ENCODE measurements at regions not wholly inside any gene's neighbourhood (a gene's known extent, or its start where the extent isn't known, plus 50 kb on each side); places are given as distances from the start of the nearest gene placed in this dataset.

GRCh38 chr10:10612151-10612550, 405.5 kb upstream of the CELF2 start:
- TF ChIP-seq SUZ12 (IDR thresholded peaks at IDR 0.05; ENCODE audit: extremely low read depth, insufficient read depth, insufficient read length) (no peak), YY1 (IDR thresholded peaks at IDR 0.05; ENCODE audit: insufficient read depth, insufficient read length) (no peak), ZNF274 (IDR thresholded peaks at IDR 0.05; ENCODE audit: low read depth, low read length) (no peak)
- DNase-seq (ENCODE audit: low read depth, low spot score), result no peak
- Histone ChIP-seq H3K27me3 (ENCODE audit: insufficient read depth, insufficient read length) (no peaks in the 10 kb centered on the region), H3K36me3 (ENCODE audit: insufficient read depth, insufficient read length, low read length) (no peaks in the 10 kb centered on the region), H3K4me1 (ENCODE audit: insufficient read depth, insufficient read length) (no peaks in the 10 kb centered on the region), H3K9me3 (ENCODE audit: insufficient read depth, low read length) (no peaks in the 10 kb centered on the region), H3K9ac (ENCODE audit: insufficient read length, low read depth) (no peak overlapping the region), H3K4me3 (ENCODE audit: insufficient read length, low read depth) (no peak overlapping the region)

- Histone ChIP-seq H3K9me3 (ENCODE audit: insufficient read depth, low read length) (no peaks in the 10 kb centered on the region), H3K27me3 (ENCODE audit: insufficient read depth, insufficient read length) (no peaks in the 10 kb centered on the region), H3K4me3 (ENCODE audit: insufficient read length, low read depth) (no peak overlapping the region), H3K36me3 (ENCODE audit: insufficient read depth, insufficient read length, low read length) (no peaks in the 10 kb centered on the region), H3K4me1 (ENCODE audit: insufficient read depth, insufficient read length) (no peaks in the 10 kb centered on the region), H3K9ac (ENCODE audit: insufficient read length, low read depth) (no peak overlapping the region)
- no peak for DNase-seq (ENCODE audit: low read depth, low spot score)
- TF ChIP-seq SUZ12 (IDR thresholded peaks at IDR 0.05; ENCODE audit: extremely low read depth, insufficient read depth, insufficient read length) (no peak), ZNF274 (IDR thresholded peaks at IDR 0.05; ENCODE audit: low read depth, low read length) (no peak), YY1 (IDR thresholded peaks at IDR 0.05; ENCODE audit: insufficient read depth, insufficient read length) (no peak)
Observed at GRCh38 chr10:10613656-10614244, 403.9 kb upstream of the CELF2 start.

- TF ChIP-seq ZNF274 (IDR thresholded peaks at IDR 0.05; ENCODE audit: low read depth, low read length) (no peak), YY1 (IDR thresholded peaks at IDR 0.05; ENCODE audit: insufficient read depth, insufficient read length) (no peak), SUZ12 (IDR thresholded peaks at IDR 0.05; ENCODE audit: extremely low read depth, insufficient read depth, insufficient read length) (no peak)
- DNase-seq (ENCODE audit: low read depth, low spot score), result no peak
Observed at GRCh38 chr10:10617686-10618085, 400.0 kb upstream of the CELF2 start.

GRCh38 chr10:10618139-10618538, 399.5 kb upstream of the CELF2 start:
- Histone ChIP-seq H3K9me3 (ENCODE audit: insufficient read depth, low read length) (no peaks in the 10 kb centered on the region), H3K36me3 (ENCODE audit: insufficient read depth, insufficient read length, low read length) (no peaks in the 10 kb centered on the region), H3K4me3 (ENCODE audit: insufficient read length, low read depth) (no peak overlapping the region), H3K9ac (ENCODE audit: insufficient read length, low read depth) (no peak overlapping the region), H3K4me1 (ENCODE audit: insufficient read depth, insufficient read length) (no peaks in the 10 kb centered on the region), H3K27me3 (ENCODE audit: insufficient read depth, insufficient read length) (no peaks in the 10 kb centered on the region)
- DNase-seq (ENCODE audit: low read depth, low spot score), result no peak
- TF ChIP-seq YY1 (IDR thresholded peaks at IDR 0.05; ENCODE audit: insufficient read depth, insufficient read length) (no peak), SUZ12 (IDR thresholded peaks at IDR 0.05; ENCODE audit: extremely low read depth, insufficient read depth, insufficient read length) (no peak), ZNF274 (IDR thresholded peaks at IDR 0.05; ENCODE audit: low read depth, low read length) (no peak)

More at GRCh38 chr10:10617686-10618085, 400.0 kb upstream of the CELF2 start:
- Histone ChIP-seq H3K36me3 (ENCODE audit: insufficient read depth, insufficient read length, low read length) (no peaks in the 10 kb centered on the region), H3K9me3 (ENCODE audit: insufficient read depth, low read length) (no peaks in the 10 kb centered on the region), H3K4me1 (ENCODE audit: insufficient read depth, insufficient read length) (no peaks in the 10 kb centered on the region), H3K9ac (ENCODE audit: insufficient read length, low read depth) (no peak overlapping the region), H3K27me3 (ENCODE audit: insufficient read depth, insufficient read length) (no peaks in the 10 kb centered on the region), H3K4me3 (ENCODE audit: insufficient read length, low read depth) (no peak overlapping the region)

- TF ChIP-seq SUZ12 (IDR thresholded peaks at IDR 0.05; ENCODE audit: extremely low read depth, insufficient read depth, insufficient read length) (no peak), ZNF274 (IDR thresholded peaks at IDR 0.05; ENCODE audit: low read depth, low read length) (no peak), YY1 (IDR thresholded peaks at IDR 0.05; ENCODE audit: insufficient read depth, insufficient read length) (no peak)
- no peaks in the 10 kb centered on the region for H3K36me3 ChIP-seq (ENCODE audit: insufficient read depth, insufficient read length, low read length)
- no peaks in the 10 kb centered on the region for H3K27me3 ChIP-seq (ENCODE audit: insufficient read depth, insufficient read length)
- H3K4me1 ChIP-seq (ENCODE audit: insufficient read depth, insufficient read length), result no peaks in the 10 kb centered on the region
- H3K9ac ChIP-seq (ENCODE audit: insufficient read length, low read depth), result no peak overlapping the region
- H3K9me3 ChIP-seq (ENCODE audit: insufficient read depth, low read length), result no peaks in the 10 kb centered on the region
- DNase-seq (ENCODE audit: low read depth, low spot score), result no peak
- no peak overlapping the region for H3K4me3 ChIP-seq (ENCODE audit: insufficient read length, low read depth)
Observed at GRCh38 chr10:10623958-10624566, 393.6 kb upstream of the CELF2 start.

GRCh38 chr10:10624567-10624962, 393.1 kb upstream of the CELF2 start:
- Histone ChIP-seq H3K4me3 (ENCODE audit: insufficient read length, low read depth) (no peak overlapping the region), H3K36me3 (ENCODE audit: insufficient read depth, insufficient read length, low read length) (no peaks in the 10 kb centered on the region), H3K4me1 (ENCODE audit: insufficient read depth, insufficient read length) (no peaks in the 10 kb centered on the region), H3K27me3 (ENCODE audit: insufficient read depth, insufficient read length) (no peaks in the 10 kb centered on the region), H3K9me3 (ENCODE audit: insufficient read depth, low read length) (no peaks in the 10 kb centered on the region), H3K9ac (ENCODE audit: insufficient read length, low read depth) (no peak overlapping the region)
- DNase-seq (ENCODE audit: low read depth, low spot score), result no peak
- TF ChIP-seq ZNF274 (IDR thresholded peaks at IDR 0.05; ENCODE audit: low read depth, low read length) (no peak), SUZ12 (IDR thresholded peaks at IDR 0.05; ENCODE audit: extremely low read depth, insufficient read depth, insufficient read length) (no peak), YY1 (IDR thresholded peaks at IDR 0.05; ENCODE audit: insufficient read depth, insufficient read length) (no peak)

- Histone ChIP-seq H3K27me3 (ENCODE audit: insufficient read depth, insufficient read length) (no peaks in the 10 kb centered on the region), H3K4me3 (ENCODE audit: insufficient read length, low read depth) (no peak overlapping the region), H3K36me3 (ENCODE audit: insufficient read depth, insufficient read length, low read length) (no peaks in the 10 kb centered on the region), H3K9ac (ENCODE audit: insufficient read length, low read depth) (no peak overlapping the region), H3K4me1 (ENCODE audit: insufficient read depth, insufficient read length) (no peaks in the 10 kb centered on the region), H3K9me3 (ENCODE audit: insufficient read depth, low read length) (no peaks in the 10 kb centered on the region)
- TF ChIP-seq ZNF274 (IDR thresholded peaks at IDR 0.05; ENCODE audit: low read depth, low read length), result no peak
- no peak for TF ChIP-seq YY1 (IDR thresholded peaks at IDR 0.05; ENCODE audit: insufficient read depth, insufficient read length)
- TF ChIP-seq SUZ12 (IDR thresholded peaks at IDR 0.05; ENCODE audit: extremely low read depth, insufficient read depth, insufficient read length), result no peak
- DNase-seq (ENCODE audit: low read depth, low spot score), result no peak
Observed at GRCh38 chr10:10625491-10625890, 392.2 kb upstream of the CELF2 start.
